Adipocyte (in vitro differentiated cells): ENCODE measurements at regions not wholly inside any gene's neighbourhood (a gene's known extent, or its start where the extent isn't known, plus 50 kb on each side); places are given as distances from the start of the nearest gene placed in this dataset.

Experiments used
- DNase-seq: peaks from one replicate; pipeline ENCODE4 v3.0.0-alpha.2; 2015; ENCODE audit warnings: low read depth
- H3K27me3 ChIP-seq: replicated peaks from 2 replicates; pipeline ENCODE4 v1.7.0; 2013; ENCODE audit warnings: mild to moderate bottlenecking, low read length, moderate library complexity; ENCODE audit not compliant: control insufficient read depth, insufficient read depth
- H3K36me3 ChIP-seq: 2 replicates; pipeline ENCODE4 v1.7.0; 2013; ENCODE audit warnings: low read length, mild to moderate bottlenecking, moderate library complexity; ENCODE audit not compliant: control insufficient read depth, insufficient read depth, severe bottlenecking
- H3K4me1 ChIP-seq: 2 replicates; pipeline ENCODE4 v1.7.0; 2013; ENCODE audit warnings: mild to moderate bottlenecking, low read length, moderate library complexity; ENCODE audit not compliant: control insufficient read depth, insufficient read depth
- H3K4me3 ChIP-seq: 2 replicates; pipeline ENCODE4 v1.7.0; 2013; ENCODE audit warnings: mild to moderate bottlenecking, low read length, moderate library complexity
- H3K9ac ChIP-seq: 2 replicates; pipeline ENCODE4 v1.7.0; 2013; ENCODE audit warnings: mild to moderate bottlenecking, low read length, moderate library complexity
- H3K9me3 ChIP-seq: 2 replicates; pipeline ENCODE4 v1.7.0; 2013; ENCODE audit warnings: mild to moderate bottlenecking, low read length, moderate library complexity; ENCODE audit not compliant: control insufficient read depth

DNA sequence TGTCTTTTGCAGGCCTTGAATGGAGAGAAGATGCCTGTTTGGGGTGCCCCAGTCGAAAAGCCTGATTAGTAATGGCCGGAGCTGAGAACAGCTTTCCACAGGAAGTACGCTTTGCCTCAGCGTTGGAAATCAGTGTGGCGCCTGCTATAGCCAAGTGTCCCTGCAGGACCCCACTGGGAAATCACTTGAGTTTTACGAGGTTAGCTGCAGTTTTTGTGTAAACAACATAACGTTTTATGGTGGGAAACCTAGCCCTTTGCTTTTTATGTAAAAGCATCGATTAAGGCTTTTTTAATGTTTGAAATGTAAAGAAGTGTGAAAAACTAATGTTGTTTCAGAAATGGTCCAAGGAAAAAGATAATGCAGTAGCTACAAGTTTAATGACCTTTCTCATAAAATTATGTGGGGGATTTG is 234.2 kb downstream of the TTC32 start:
- H3K9me3 ChIP-seq = no peaks in the 10 kb centered on the region
- H3K36me3 ChIP-seq = no peaks in the 10 kb centered on the region
- no peak overlapping the region for H3K9ac ChIP-seq
- H3K27me3 ChIP-seq = no peaks in the 10 kb centered on the region
- no peak overlapping the region for H3K4me3 ChIP-seq
- H3K4me1 ChIP-seq = peaks cover 9% of the 10 kb centered on the region
- DNase-seq = no peak

GRCh38 chr2:19667085-19667484 is 234.7 kb downstream of the TTC32 start:
- Histone ChIP-seq H3K9ac (no peak overlapping the region), H3K27me3 (no peaks in the 10 kb centered on the region), H3K4me1 (peaks cover 8% of the 10 kb centered on the region), H3K36me3 (no peaks in the 10 kb centered on the region), H3K4me3 (no peak overlapping the region), H3K9me3 (no peaks in the 10 kb centered on the region)
- peak; percentile 72 for DNase-seq

- no peaks in the 10 kb centered on the region for H3K27me3 ChIP-seq
- no peak overlapping the region for H3K4me3 ChIP-seq
- DNase-seq = no peak
- H3K9ac ChIP-seq = no peak overlapping the region
- no peaks in the 10 kb centered on the region for H3K9me3 ChIP-seq
- H3K36me3 ChIP-seq = no peaks in the 10 kb centered on the region
- H3K4me1 ChIP-seq = peaks cover 8% of the 10 kb centered on the region
These were observed 237.1 kb downstream of the TTC32 start for GRCh38 chr2:19664646-19665045.

DNA sequence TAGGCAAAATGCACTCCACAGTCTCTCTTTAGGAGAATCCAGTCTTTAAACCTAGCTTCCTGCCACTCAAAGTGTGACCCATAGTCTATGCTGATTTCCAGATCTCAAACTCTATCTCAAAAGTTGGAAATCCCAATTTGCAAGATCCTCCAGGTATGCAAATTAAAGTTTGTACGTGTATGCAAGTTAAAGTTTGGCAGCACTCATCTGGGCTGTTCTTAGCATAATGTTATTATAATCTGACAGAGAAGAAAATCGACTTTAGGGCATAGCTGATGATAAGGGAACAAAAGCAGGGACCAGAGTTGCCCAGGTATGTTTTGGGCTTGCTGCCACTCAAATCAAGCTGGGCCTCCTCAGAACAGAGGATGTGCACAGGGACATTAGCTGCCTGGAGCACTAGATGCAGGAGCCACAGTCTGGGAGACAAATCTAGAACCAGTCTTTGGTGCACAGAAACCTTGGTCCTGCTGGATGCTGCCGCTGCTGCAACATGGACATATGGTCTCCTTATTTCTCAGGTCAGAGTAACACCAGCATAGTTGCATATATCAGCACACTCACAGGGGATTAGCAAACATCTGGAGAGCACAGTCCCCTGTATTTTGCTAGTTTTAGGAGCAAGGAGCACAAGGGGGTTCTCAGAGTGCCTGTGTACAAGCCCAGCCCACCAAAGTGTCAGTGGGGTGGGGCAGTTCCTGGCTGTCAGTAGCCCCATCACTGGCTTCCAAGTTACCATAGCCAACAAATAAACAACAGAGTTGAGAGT is 242.6 kb downstream of the TTC32 start:
- no peak for DNase-seq
- Histone ChIP-seq H3K27me3 (no peaks in the 10 kb centered on the region), H3K36me3 (no peaks in the 10 kb centered on the region), H3K4me3 (no peak overlapping the region), H3K9ac (no peak overlapping the region), H3K9me3 (no peaks in the 10 kb centered on the region), H3K4me1 (no peaks in the 10 kb centered on the region)

DNA sequence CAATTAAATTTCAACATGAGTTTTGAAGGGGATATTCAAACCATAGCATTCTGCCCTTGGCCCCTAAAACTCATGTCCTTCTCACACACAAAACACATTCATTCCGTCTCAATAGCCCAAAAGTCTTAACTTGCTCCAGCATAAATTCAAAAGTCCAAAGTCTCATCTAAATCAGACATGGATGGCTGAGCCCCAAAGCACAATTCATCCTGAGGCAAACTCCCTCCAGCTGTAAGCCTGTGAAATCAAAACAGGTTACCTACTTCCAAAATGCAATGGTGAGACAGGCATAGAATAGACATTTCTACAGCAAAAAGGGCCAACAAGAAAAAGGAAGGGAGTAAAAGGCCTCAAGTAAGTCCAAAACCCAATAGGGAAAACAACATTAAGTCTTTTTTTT is 245.8 kb downstream of the TTC32 start:
- no peak for DNase-seq
- no peaks in the 10 kb centered on the region for H3K27me3 ChIP-seq
- no peaks in the 10 kb centered on the region for H3K36me3 ChIP-seq

DNA sequence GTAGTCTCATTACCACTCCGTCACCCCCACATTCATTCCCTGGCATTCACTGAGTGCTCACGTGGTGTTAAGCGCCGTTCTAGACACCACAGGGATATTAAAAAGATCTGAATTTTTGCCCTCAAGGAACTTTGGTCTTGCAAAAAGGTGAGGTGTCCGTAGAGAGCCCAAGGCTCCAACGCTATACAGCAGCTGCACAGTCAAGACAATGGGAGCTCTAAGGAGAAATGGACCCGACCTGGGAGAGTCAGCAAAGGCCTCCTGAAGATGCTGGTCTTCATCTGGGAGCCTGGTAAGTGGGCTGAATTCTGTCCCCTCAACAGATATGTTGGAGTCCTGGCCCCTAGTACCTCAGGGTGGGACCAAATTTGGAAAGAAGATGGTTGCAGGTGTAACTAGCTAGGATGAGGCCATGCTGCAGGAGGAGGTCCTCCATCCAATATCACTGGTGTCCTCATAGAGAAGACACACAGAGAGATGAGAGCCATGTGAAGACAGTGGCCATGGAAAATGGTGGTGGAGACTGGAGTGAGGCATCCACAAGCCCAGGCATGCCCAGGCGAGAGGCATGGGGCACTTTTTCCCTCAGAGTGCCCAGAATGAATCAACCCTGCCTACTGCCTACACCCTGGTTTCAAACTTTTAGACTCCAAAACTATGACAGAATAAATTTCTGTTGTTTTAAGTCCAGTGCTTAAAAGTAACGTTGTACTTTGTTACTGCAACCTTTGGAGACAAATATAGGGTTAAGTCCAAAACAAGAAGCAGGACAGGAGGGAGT is 247.3 kb downstream of the TTC32 start:
- no peaks in the 10 kb centered on the region for H3K36me3 ChIP-seq
- H3K9me3 ChIP-seq = no peaks in the 10 kb centered on the region
- no peak overlapping the region for H3K9ac ChIP-seq
- H3K4me1 ChIP-seq = peaks cover 21% of the 10 kb centered on the region
- no peak overlapping the region for H3K4me3 ChIP-seq
- no peaks in the 10 kb centered on the region for H3K27me3 ChIP-seq
- DNase-seq = no peak

More for the DNA sequence above, 245.8 kb downstream of the TTC32 start:
- no peak overlapping the region for H3K9ac ChIP-seq
- H3K4me1 ChIP-seq = peaks cover 8% of the 10 kb centered on the region
- H3K9me3 ChIP-seq = no peaks in the 10 kb centered on the region
- H3K4me3 ChIP-seq = no peak overlapping the region

DNA sequence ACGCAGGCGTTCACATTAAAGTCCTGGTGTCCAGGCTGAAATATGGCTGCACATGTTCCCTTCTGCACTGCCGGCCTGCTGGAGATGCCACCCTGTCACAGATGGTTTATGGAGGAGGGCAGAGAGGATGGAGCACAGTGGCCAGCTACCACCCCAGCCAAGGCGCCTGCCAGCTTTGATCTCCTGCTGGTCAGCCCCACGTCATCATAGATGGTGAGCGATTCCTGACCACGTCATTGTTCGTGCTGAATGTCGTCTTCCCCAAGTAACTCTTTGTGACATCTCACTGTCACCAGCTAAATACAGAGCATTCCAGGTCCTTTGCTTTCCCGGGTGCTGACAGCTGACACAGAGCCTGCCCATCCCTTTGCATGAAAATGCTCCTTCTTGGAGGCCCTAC is 248.3 kb downstream of the TTC32 start:
- H3K36me3 ChIP-seq = no peaks in the 10 kb centered on the region
- peaks cover 31% of the 10 kb centered on the region for H3K4me1 ChIP-seq
- no peaks in the 10 kb centered on the region for H3K27me3 ChIP-seq
- H3K9me3 ChIP-seq = no peaks in the 10 kb centered on the region
- H3K4me3 ChIP-seq = no peak overlapping the region
- no peak overlapping the region for H3K9ac ChIP-seq
- no peak for DNase-seq

GRCh38 chr2:19652811-19653210 is 249.0 kb downstream of the TTC32 start:
- H3K36me3 ChIP-seq = no peaks in the 10 kb centered on the region
- no peaks in the 10 kb centered on the region for H3K9me3 ChIP-seq
- peaks cover 34% of the 10 kb centered on the region for H3K4me1 ChIP-seq
- H3K27me3 ChIP-seq = no peaks in the 10 kb centered on the region
- DNase-seq = no peak
- no peak overlapping the region for H3K9ac ChIP-seq
- no peak overlapping the region for H3K4me3 ChIP-seq

GRCh38 chr2:19651466-19651865 is 250.3 kb downstream of the TTC32 start:
- no peaks in the 10 kb centered on the region for H3K9me3 ChIP-seq
- no peaks in the 10 kb centered on the region for H3K36me3 ChIP-seq
- no peak for DNase-seq
- H3K27me3 ChIP-seq = no peaks in the 10 kb centered on the region
- H3K4me3 ChIP-seq = no peak overlapping the region
- H3K9ac ChIP-seq = no peak overlapping the region
- H3K4me1 ChIP-seq = peaks cover 34% of the 10 kb centered on the region

GRCh38 chr2:19649785-19650380 is 251.9 kb downstream of the TTC32 start:
- Histone ChIP-seq H3K4me3 (peak overlapping the region; percentile 12), H3K36me3 (no peaks in the 10 kb centered on the region), H3K9me3 (no peaks in the 10 kb centered on the region), H3K9ac (peak overlapping the region; percentile 15), H3K4me1 (peaks cover 34% of the 10 kb centered on the region), H3K27me3 (no peaks in the 10 kb centered on the region)
- peak; percentile 92 for DNase-seq

DNA sequence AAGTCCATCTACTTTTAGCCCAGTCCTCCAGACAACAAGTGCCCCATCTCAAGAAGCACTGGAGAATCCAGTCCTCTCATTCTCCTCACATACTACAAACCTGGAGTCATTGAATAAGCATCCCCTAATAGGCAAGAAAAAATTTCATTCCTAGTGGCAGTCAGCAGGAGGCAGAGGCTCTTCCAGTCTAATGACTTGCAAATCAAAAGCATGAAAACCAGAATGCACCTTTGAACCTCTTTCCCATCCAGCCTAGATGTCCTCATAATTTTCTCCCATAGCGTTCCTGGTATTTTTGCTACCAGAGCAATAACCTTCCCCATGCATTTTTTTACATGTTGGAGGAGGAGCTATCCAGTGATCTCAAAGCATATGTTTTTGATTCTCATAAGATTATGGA is 252.6 kb downstream of the TTC32 start:
- peak overlapping the region; percentile 12 for H3K4me3 ChIP-seq
- H3K9me3 ChIP-seq = no peaks in the 10 kb centered on the region
- H3K4me1 ChIP-seq = peaks cover 34% of the 10 kb centered on the region
- peak; percentile 52 for DNase-seq
- no peaks in the 10 kb centered on the region for H3K27me3 ChIP-seq
- no peaks in the 10 kb centered on the region for H3K36me3 ChIP-seq
- H3K9ac ChIP-seq = peak overlapping the region; percentile 15
